ENCODE measurements at regions not wholly inside any gene's neighbourhood (a gene's known extent, or its start where the extent isn't known, plus 50 kb on each side); places are given as distances from the start of the nearest gene placed in this dataset.

DNA sequence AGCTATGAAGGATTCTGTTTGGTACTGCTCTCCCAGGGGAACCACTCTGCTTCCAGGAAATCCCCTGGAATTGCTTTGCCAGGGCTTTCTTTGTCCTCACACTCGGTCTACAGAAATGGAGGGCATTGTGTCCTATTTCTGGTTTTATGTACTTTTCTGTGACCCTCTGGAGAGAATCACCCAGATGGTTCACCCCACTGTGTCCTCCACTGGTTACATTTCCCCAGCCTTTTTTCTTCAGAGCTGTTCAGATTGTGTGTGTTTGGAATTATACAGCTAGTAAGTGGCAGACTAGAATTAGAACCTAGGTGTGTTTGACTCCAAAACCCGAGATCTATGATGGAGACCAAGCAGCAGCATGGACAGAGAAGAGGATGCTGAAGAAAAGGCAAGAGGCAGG lies 80.8 kb downstream of the CD164 start:
- H3K36me3 ChIP-seq (ENCODE audit: control insufficient read depth in 1 of 2, insufficient read depth in 2 of 2, low read depth in 1 of 2, low read length in 2 of 2) = no peaks in the 10 kb centered on the region
- no peaks in the 10 kb centered on the region for H3K79me1 ChIP-seq (replicated peaks; ENCODE audit: low read length, poor library complexity, severe bottlenecking)
- no peak overlapping the region for H3K4me2 ChIP-seq (ENCODE audit: low read length, poor library complexity, severe bottlenecking)
- no peak overlapping the region for H3K18ac ChIP-seq (ENCODE audit: low read depth in 1 of 2, low read length in 2 of 2)
- H3K27me3 ChIP-seq (ENCODE audit: control insufficient read depth in 1 of 2, insufficient read depth in 1 of 2, low read length in 2 of 2) = no peaks in the 10 kb centered on the region
- no peak overlapping the region for H2BK12ac ChIP-seq (ENCODE audit: low read length in 2 of 2)
- no peak for DNase-seq
- H3K4ac ChIP-seq (ENCODE audit: low read depth in 1 of 2, low read length in 2 of 2) = no peak overlapping the region
- H3K4me3 ChIP-seq (ENCODE audit: insufficient read depth in 1 of 2, low read depth in 1 of 2, low read length in 2 of 2) = no peak overlapping the region
- H2AK5ac ChIP-seq (ENCODE audit: low read length, severe bottlenecking) = no peak overlapping the region
- H4K91ac ChIP-seq (ENCODE audit: low read length) = no peak overlapping the region
- 59% methylated on average over 2 of the region's 2 CpGs for WGBS
- H2AFZ ChIP-seq (ENCODE audit: low read depth, low read length) = no peak overlapping the region
- H3K27ac ChIP-seq (ENCODE audit: low read length, poor library complexity, severe bottlenecking) = no peak overlapping the region
- H2BK5ac ChIP-seq (ENCODE audit: low read depth, low read length, poor library complexity, severe bottlenecking) = no peak overlapping the region
- H3K14ac ChIP-seq (ENCODE audit: low read length in 2 of 2) = no peak overlapping the region
- no peak overlapping the region for H3K9ac ChIP-seq (ENCODE audit: low read length)
- no peak overlapping the region for H3K23ac ChIP-seq (ENCODE audit: low read length in 2 of 2)
- no peak overlapping the region for H2BK120ac ChIP-seq (ENCODE audit: low read depth, low read length)
- no peaks in the 10 kb centered on the region for H3K9me3 ChIP-seq (ENCODE audit: control insufficient read depth, low read length)
- peaks cover 2% of the 10 kb centered on the region for H3K4me1 ChIP-seq (ENCODE audit: control insufficient read depth, insufficient read depth, low read depth, low read length)
- H2BK15ac ChIP-seq (ENCODE audit: low read depth, poor library complexity, severe bottlenecking) = no peak overlapping the region
- H4K8ac ChIP-seq (ENCODE audit: low read length) = no peak overlapping the region

- H3K18ac ChIP-seq (ENCODE audit: low read depth in 1 of 2, low read length in 2 of 2) = no peak overlapping the region
- H2BK15ac ChIP-seq (ENCODE audit: low read depth, poor library complexity, severe bottlenecking) = no peak overlapping the region
- H2BK120ac ChIP-seq (ENCODE audit: low read depth, low read length) = no peak overlapping the region
- DNase-seq = no peak
- peaks cover 2% of the 10 kb centered on the region for H3K4me1 ChIP-seq (ENCODE audit: control insufficient read depth, insufficient read depth, low read depth, low read length)
- 92% methylated on average over 1 of the region's 1 CpG for WGBS
- H3K4me3 ChIP-seq (ENCODE audit: insufficient read depth in 1 of 2, low read depth in 1 of 2, low read length in 2 of 2) = no peak overlapping the region
- no peak overlapping the region for H2AK5ac ChIP-seq (ENCODE audit: low read length, severe bottlenecking)
- H4K8ac ChIP-seq (ENCODE audit: low read length) = no peak overlapping the region
- H3K4ac ChIP-seq (ENCODE audit: low read depth in 1 of 2, low read length in 2 of 2) = no peak overlapping the region
- no peak overlapping the region for H2BK12ac ChIP-seq (ENCODE audit: low read length in 2 of 2)
- H3K9me3 ChIP-seq (ENCODE audit: control insufficient read depth, low read length) = no peaks in the 10 kb centered on the region
- H3K23ac ChIP-seq (ENCODE audit: low read length in 2 of 2) = no peak overlapping the region
- H3K4me2 ChIP-seq (ENCODE audit: low read length, poor library complexity, severe bottlenecking) = no peak overlapping the region
- H3K9ac ChIP-seq (ENCODE audit: low read length) = no peak overlapping the region
- H3K27me3 ChIP-seq (ENCODE audit: control insufficient read depth in 1 of 2, insufficient read depth in 1 of 2, low read length in 2 of 2) = no peaks in the 10 kb centered on the region
- H3K79me1 ChIP-seq (replicated peaks; ENCODE audit: low read length, poor library complexity, severe bottlenecking) = no peaks in the 10 kb centered on the region
- H4K91ac ChIP-seq (ENCODE audit: low read length) = no peak overlapping the region
- H3K27ac ChIP-seq (ENCODE audit: low read length, poor library complexity, severe bottlenecking) = no peak overlapping the region
- no peak overlapping the region for H2BK5ac ChIP-seq (ENCODE audit: low read depth, low read length, poor library complexity, severe bottlenecking)
- no peak overlapping the region for H3K14ac ChIP-seq (ENCODE audit: low read length in 2 of 2)
- H3K36me3 ChIP-seq (ENCODE audit: control insufficient read depth in 1 of 2, insufficient read depth in 2 of 2, low read depth in 1 of 2, low read length in 2 of 2) = no peaks in the 10 kb centered on the region
- H2AFZ ChIP-seq (ENCODE audit: low read depth, low read length) = no peak overlapping the region
These were observed 81.4 kb downstream of the CD164 start for GRCh38 chr6:109300874-109301273.

DNA sequence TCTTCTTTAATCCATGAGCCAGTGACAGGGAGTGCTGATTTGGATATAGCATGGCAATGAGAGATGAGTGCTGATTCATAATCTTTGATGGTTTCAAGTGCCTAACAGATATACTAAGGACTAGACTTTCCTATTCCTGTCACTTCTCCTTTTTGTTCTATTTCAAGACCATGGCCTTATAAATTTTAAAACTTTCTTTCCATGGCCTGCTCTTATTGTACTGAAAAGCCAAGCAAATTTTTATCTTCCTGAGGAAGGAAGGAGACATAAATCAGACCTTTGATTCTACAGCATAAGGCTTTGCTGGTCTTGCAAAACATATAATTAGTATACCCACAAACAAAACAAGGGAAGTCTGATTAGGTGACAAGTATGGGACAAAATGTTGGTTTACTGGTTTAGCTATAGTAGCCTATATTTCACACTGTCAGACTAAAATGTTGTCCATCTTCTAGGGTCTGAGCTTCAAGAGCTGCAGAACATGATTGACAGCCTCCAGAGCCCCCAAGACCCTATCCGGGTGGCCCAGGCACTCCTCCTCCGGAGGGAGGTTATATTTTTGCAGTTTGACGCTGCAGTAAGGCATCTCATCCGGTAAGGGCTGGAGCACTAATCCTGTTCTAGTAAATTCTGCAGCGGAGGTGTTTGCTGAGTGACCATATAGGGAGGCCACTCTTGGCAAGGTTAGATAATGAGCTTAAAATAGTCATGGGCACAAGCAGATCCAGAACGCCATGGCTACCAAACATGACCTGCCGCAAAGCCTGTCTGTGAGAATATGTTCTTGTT lies 82.3 kb downstream of the CD164 start:
- WGBS = 90% methylated on average over 7 of the region's 7 CpGs
- no peak overlapping the region for H2BK15ac ChIP-seq (ENCODE audit: low read depth, poor library complexity, severe bottlenecking)
- no peak overlapping the region for H3K14ac ChIP-seq (ENCODE audit: low read length in 2 of 2)
- no peak overlapping the region for H2BK120ac ChIP-seq (ENCODE audit: low read depth, low read length)
- no peak overlapping the region for H4K8ac ChIP-seq (ENCODE audit: low read length)
- DNase-seq = no peak
- H3K4me1 ChIP-seq (ENCODE audit: control insufficient read depth, insufficient read depth, low read depth, low read length) = peaks cover 2% of the 10 kb centered on the region
- H3K27me3 ChIP-seq (ENCODE audit: control insufficient read depth in 1 of 2, insufficient read depth in 1 of 2, low read length in 2 of 2) = no peaks in the 10 kb centered on the region
- H3K23ac ChIP-seq (ENCODE audit: low read length in 2 of 2) = no peak overlapping the region
- H2AK5ac ChIP-seq (ENCODE audit: low read length, severe bottlenecking) = no peak overlapping the region
- no peaks in the 10 kb centered on the region for H3K36me3 ChIP-seq (ENCODE audit: control insufficient read depth in 1 of 2, insufficient read depth in 2 of 2, low read depth in 1 of 2, low read length in 2 of 2)
- no peak overlapping the region for H3K18ac ChIP-seq (ENCODE audit: low read depth in 1 of 2, low read length in 2 of 2)
- no peak overlapping the region for H4K91ac ChIP-seq (ENCODE audit: low read length)
- H3K4me3 ChIP-seq (ENCODE audit: insufficient read depth in 1 of 2, low read depth in 1 of 2, low read length in 2 of 2) = no peak overlapping the region
- no peak overlapping the region for H3K4ac ChIP-seq (ENCODE audit: low read depth in 1 of 2, low read length in 2 of 2)
- H2BK5ac ChIP-seq (ENCODE audit: low read depth, low read length, poor library complexity, severe bottlenecking) = no peak overlapping the region
- H2BK12ac ChIP-seq (ENCODE audit: low read length in 2 of 2) = no peak overlapping the region
- no peak overlapping the region for H3K4me2 ChIP-seq (ENCODE audit: low read length, poor library complexity, severe bottlenecking)
- no peaks in the 10 kb centered on the region for H3K79me1 ChIP-seq (replicated peaks; ENCODE audit: low read length, poor library complexity, severe bottlenecking)
- H3K9ac ChIP-seq (ENCODE audit: low read length) = no peak overlapping the region
- no peak overlapping the region for H3K27ac ChIP-seq (ENCODE audit: low read length, poor library complexity, severe bottlenecking)
- no peaks in the 10 kb centered on the region for H3K9me3 ChIP-seq (ENCODE audit: control insufficient read depth, low read length)
- H2AFZ ChIP-seq (ENCODE audit: low read depth, low read length) = no peak overlapping the region

DNA sequence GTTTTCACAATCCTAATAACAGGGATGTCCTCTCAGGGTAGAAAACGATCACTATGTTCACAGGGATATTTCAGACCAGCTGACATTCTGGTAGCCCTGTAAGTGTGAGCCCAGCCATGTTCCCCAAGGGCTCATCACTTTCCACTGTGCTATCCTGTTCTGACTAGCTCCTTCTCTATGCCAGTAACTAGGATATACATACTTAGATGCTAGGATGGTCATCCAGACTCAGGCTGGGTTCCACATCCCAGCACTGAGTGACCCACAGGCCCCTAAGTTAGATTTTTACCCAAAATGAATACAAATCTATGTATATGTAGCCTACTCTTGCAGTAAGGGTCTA lies 83.0 kb downstream of the CD164 start:
- Histone ChIP-seq H3K27me3 (ENCODE audit: control insufficient read depth in 1 of 2, insufficient read depth in 1 of 2, low read length in 2 of 2) (no peaks in the 10 kb centered on the region), H2BK12ac (ENCODE audit: low read length in 2 of 2) (no peak overlapping the region), H4K8ac (ENCODE audit: low read length) (no peak overlapping the region), H3K79me1 (replicated peaks; ENCODE audit: low read length, poor library complexity, severe bottlenecking) (no peaks in the 10 kb centered on the region), H2AK5ac (ENCODE audit: low read length, severe bottlenecking) (no peak overlapping the region), H3K4me3 (ENCODE audit: insufficient read depth in 1 of 2, low read depth in 1 of 2, low read length in 2 of 2) (no peak overlapping the region), H4K91ac (ENCODE audit: low read length) (no peak overlapping the region), H3K36me3 (ENCODE audit: control insufficient read depth in 1 of 2, insufficient read depth in 2 of 2, low read depth in 1 of 2, low read length in 2 of 2) (no peaks in the 10 kb centered on the region), H3K14ac (ENCODE audit: low read length in 2 of 2) (no peak overlapping the region), H3K4ac (ENCODE audit: low read depth in 1 of 2, low read length in 2 of 2) (no peak overlapping the region), H3K4me2 (ENCODE audit: low read length, poor library complexity, severe bottlenecking) (no peak overlapping the region), H2BK120ac (ENCODE audit: low read depth, low read length) (no peak overlapping the region), H3K4me1 (ENCODE audit: control insufficient read depth, insufficient read depth, low read depth, low read length) (peaks cover 2% of the 10 kb centered on the region), H3K9ac (ENCODE audit: low read length) (no peak overlapping the region), H2BK5ac (ENCODE audit: low read depth, low read length, poor library complexity, severe bottlenecking) (no peak overlapping the region), H3K23ac (ENCODE audit: low read length in 2 of 2) (no peak overlapping the region), H3K27ac (ENCODE audit: low read length, poor library complexity, severe bottlenecking) (no peak overlapping the region), H3K9me3 (ENCODE audit: control insufficient read depth, low read length) (no peaks in the 10 kb centered on the region), H3K18ac (ENCODE audit: low read depth in 1 of 2, low read length in 2 of 2) (no peak overlapping the region), H2BK15ac (ENCODE audit: low read depth, poor library complexity, severe bottlenecking) (no peak overlapping the region), H2AFZ (ENCODE audit: low read depth, low read length) (no peak overlapping the region)
- no peak for DNase-seq
- WGBS = 75% methylated on average over 1 of the region's 1 CpG
